ENCODE measurements at regions not wholly inside any gene's neighbourhood (a gene's known extent, or its start where the extent isn't known, plus 50 kb on each side); places are given as distances from the start of the nearest gene placed in this dataset.

- ATAC-seq (ENCODE audit: insufficient read depth, low read depth): no peak
- TF ChIP-seq CTCF (IDR thresholded peaks at IDR 0.05; ENCODE audit: borderline replicate concordance, extremely low read depth, low read length, poor library complexity, severe bottlenecking): no peak
- no peak for TF ChIP-seq EZH2 (IDR thresholded peaks at IDR 0.05; ENCODE audit: borderline replicate concordance, low read depth, low read length, severe bottlenecking)
- H3K36me3 ChIP-seq (ENCODE audit: insufficient read depth, low read length): no peaks in the 10 kb centered on the region
Measured at GRCh38 chr15:48020166-48020565, 100.6 kb upstream of the SLC24A5 start.

GRCh38 chr15:48021336-48022086 lies 99.3 kb upstream of the SLC24A5 start:
- no peak overlapping the region for H3K4me2 ChIP-seq (ENCODE audit: insufficient read depth, low read length)
- H3K9me3 ChIP-seq (ENCODE audit: insufficient read depth, low read length, severe bottlenecking): no peaks in the 10 kb centered on the region
- no peaks in the 10 kb centered on the region for H3K36me3 ChIP-seq (ENCODE audit: insufficient read depth, low read length)
- DNase-seq (no peak), ATAC-seq (ENCODE audit: insufficient read depth, low read depth) (no peak)
- no peak overlapping the region for H2AFZ ChIP-seq (ENCODE audit: low read depth, low read length)
- no peak overlapping the region for H3K9ac ChIP-seq (ENCODE audit: low read depth, low read length)
- H3K27ac ChIP-seq (ENCODE audit: low read length): no peak overlapping the region
- H3K4me3 ChIP-seq (ENCODE audit: low read depth in 1 of 2, low read length in 2 of 2): no peak overlapping the region
- TF ChIP-seq CTCF (IDR thresholded peaks at IDR 0.05; ENCODE audit: borderline replicate concordance, extremely low read depth, low read length, poor library complexity, severe bottlenecking) (no peak), EZH2 (IDR thresholded peaks at IDR 0.05; ENCODE audit: borderline replicate concordance, low read depth, low read length, severe bottlenecking) (no peak)
- H3K27me3 ChIP-seq (ENCODE audit: insufficient read depth, low read length, poor library complexity): no peaks in the 10 kb centered on the region
- no peaks in the 10 kb centered on the region for H4K20me1 ChIP-seq (ENCODE audit: insufficient read depth, low read length)
- no peaks in the 10 kb centered on the region for H3K79me2 ChIP-seq (ENCODE audit: insufficient read depth, low read length)
- no peaks in the 10 kb centered on the region for H3K4me1 ChIP-seq (ENCODE audit: insufficient read depth, low read length)

More at GRCh38 chr15:48020166-48020565, 100.6 kb upstream of the SLC24A5 start:
- Histone ChIP-seq H3K27me3 (ENCODE audit: insufficient read depth, low read length, poor library complexity) (no peaks in the 10 kb centered on the region), H3K79me2 (ENCODE audit: insufficient read depth, low read length) (no peaks in the 10 kb centered on the region), H3K4me3 (ENCODE audit: low read depth in 1 of 2, low read length in 2 of 2) (no peak overlapping the region), H2AFZ (ENCODE audit: low read depth, low read length) (no peak overlapping the region), H3K4me1 (ENCODE audit: insufficient read depth, low read length) (no peaks in the 10 kb centered on the region), H4K20me1 (ENCODE audit: insufficient read depth, low read length) (no peaks in the 10 kb centered on the region), H3K9ac (ENCODE audit: low read depth, low read length) (no peak overlapping the region), H3K9me3 (ENCODE audit: insufficient read depth, low read length, severe bottlenecking) (no peaks in the 10 kb centered on the region), H3K4me2 (ENCODE audit: insufficient read depth, low read length) (no peak overlapping the region), H3K27ac (ENCODE audit: low read length) (no peak overlapping the region)
- no peak for DNase-seq

GRCh38 chr15:48025118-48025517 lies 95.7 kb upstream of the SLC24A5 start:
- Histone ChIP-seq H3K79me2 (ENCODE audit: insufficient read depth, low read length) (no peaks in the 10 kb centered on the region), H3K27ac (ENCODE audit: low read length) (no peak overlapping the region), H3K4me1 (ENCODE audit: insufficient read depth, low read length) (no peaks in the 10 kb centered on the region), H3K9me3 (ENCODE audit: insufficient read depth, low read length, severe bottlenecking) (no peaks in the 10 kb centered on the region), H3K4me3 (ENCODE audit: low read depth in 1 of 2, low read length in 2 of 2) (no peak overlapping the region), H3K27me3 (ENCODE audit: insufficient read depth, low read length, poor library complexity) (no peaks in the 10 kb centered on the region), H3K9ac (ENCODE audit: low read depth, low read length) (no peak overlapping the region), H4K20me1 (ENCODE audit: insufficient read depth, low read length) (no peaks in the 10 kb centered on the region), H3K36me3 (ENCODE audit: insufficient read depth, low read length) (no peaks in the 10 kb centered on the region), H3K4me2 (ENCODE audit: insufficient read depth, low read length) (no peak overlapping the region), H2AFZ (ENCODE audit: low read depth, low read length) (no peak overlapping the region)
- ATAC-seq (ENCODE audit: insufficient read depth, low read depth) (no peak), DNase-seq (no peak)
- TF ChIP-seq EZH2 (IDR thresholded peaks at IDR 0.05; ENCODE audit: borderline replicate concordance, low read depth, low read length, severe bottlenecking) (no peak), CTCF (IDR thresholded peaks at IDR 0.05; ENCODE audit: borderline replicate concordance, extremely low read depth, low read length, poor library complexity, severe bottlenecking) (no peak)

All from DND-41 (cell line).